ENCODE measurements at regions not wholly inside any gene's neighbourhood (a gene's known extent, or its start where the extent isn't known, plus 50 kb on each side); places are given as distances from the start of the nearest gene placed in this dataset.

GRCh38 chr22:47653921-47654320 is 891.5 kb downstream of the TBC1D22A start:
- DNase-seq = no peak

- no peak for DNase-seq
These were observed 889.0 kb downstream of the TBC1D22A start for GRCh38 chr22:47651216-47651987.

- DNase-seq = no peak
These were observed 885.3 kb downstream of the TBC1D22A start for GRCh38 chr22:47647720-47648119.

- no peak for DNase-seq
These were observed 884.7 kb downstream of the TBC1D22A start for GRCh38 chr22:47647181-47647580.

GRCh38 chr22:47645923-47646322 is 883.5 kb downstream of the TBC1D22A start:
- no peak for DNase-seq

GRCh38 chr22:47645450-47645914 is 883.0 kb downstream of the TBC1D22A start:
- no peak for DNase-seq

- DNase-seq = no peak
These were observed 871.9 kb downstream of the TBC1D22A start for GRCh38 chr22:47634347-47634746.

GRCh38 chr22:47633111-47633510 is 870.7 kb downstream of the TBC1D22A start:
- no peak for DNase-seq

- DNase-seq = no peak
These were observed 870.3 kb downstream of the TBC1D22A start for GRCh38 chr22:47632701-47633100.

GRCh38 chr22:47631571-47632102 is 869.2 kb downstream of the TBC1D22A start:
- DNase-seq = no peak

- DNase-seq = no peak
These were observed 868.5 kb downstream of the TBC1D22A start for GRCh38 chr22:47630741-47631534.

- no peak for DNase-seq
These were observed 867.6 kb downstream of the TBC1D22A start for GRCh38 chr22:47629791-47630655.

GRCh38 chr22:47629273-47629711 is 866.8 kb downstream of the TBC1D22A start:
- no peak for DNase-seq

- no peak for DNase-seq
These were observed 866.2 kb downstream of the TBC1D22A start for GRCh38 chr22:47628477-47629272.

- no peak for DNase-seq
These were observed 865.3 kb downstream of the TBC1D22A start for GRCh38 chr22:47627556-47628253.

- no peak for DNase-seq
These were observed 864.3 kb downstream of the TBC1D22A start for GRCh38 chr22:47626428-47627390.

- no peak for DNase-seq
These were observed 863.3 kb downstream of the TBC1D22A start for GRCh38 chr22:47625531-47626427.

- no peak for DNase-seq
These were observed 862.5 kb downstream of the TBC1D22A start for GRCh38 chr22:47625013-47625385.
